HepG2 (cell line): ENCODE measurements at regions not wholly inside any gene's neighbourhood (a gene's known extent, or its start where the extent isn't known, plus 50 kb on each side); places are given as distances from the start of the nearest gene placed in this dataset.

ENCODE experiments used
- ARHGAP35 ChIP-seq: sonication (generic); formaldehyde crosslinking; IDR thresholded peaks from 2 replicates; pipeline ENCODE4 v1.9.0; 2022; ENCODE audit warnings: mild to moderate bottlenecking, inconsistent platforms, moderate library complexity, missing genetic modification reagents, borderline replicate concordance
- HHEX ChIP-seq: IDR thresholded peaks from 2 replicates; pipeline ENCODE4 v1.6.1; 2016; ENCODE audit warnings: control low read depth
- HNF1B ChIP-seq: sonication (generic); formaldehyde crosslinking; IDR thresholded peaks from 2 replicates; pipeline ENCODE4 v1.5.1; 2020; ENCODE audit warnings: mild to moderate bottlenecking, moderate library complexity, missing genetic modification reagents
- HNRNPK ChIP-seq: fragments of 200-400 bp; formaldehyde crosslinking; IDR thresholded peaks from 2 replicates; pipeline ENCODE4 v1.6.1; 2018; ENCODE audit warnings: low read length, low read depth, moderate library complexity, mild to moderate bottlenecking; ENCODE audit not compliant: poor library complexity, severe bottlenecking
- JARID2 ChIP-seq: sonication (generic); formaldehyde crosslinking; IDR thresholded peaks from 2 replicates; pipeline ENCODE4 v1.8.1; 2023; ENCODE audit warnings: missing genetic modification reagents, inconsistent platforms; ENCODE audit not compliant: insufficient replicate concordance
- KDM2A ChIP-seq: sonication (generic); formaldehyde crosslinking; IDR thresholded peaks from 2 replicates; pipeline ENCODE4 v1.4.0; 2020; ENCODE audit warnings: low read depth, missing genetic modification reagents, borderline replicate concordance
- MTERF4 ChIP-seq: sonication (generic); formaldehyde crosslinking; IDR thresholded peaks from 2 replicates; pipeline ENCODE4 v1.8.0; 2023; ENCODE audit warnings: mild to moderate bottlenecking, missing genetic modification reagents
- PCBP1 ChIP-seq: fragments of 200-400 bp; formaldehyde crosslinking; IDR thresholded peaks from 2 replicates; pipeline ENCODE4 v1.6.1; 2017; ENCODE audit warnings: mild to moderate bottlenecking, low read depth, low read length, borderline replicate concordance
- SALL2 ChIP-seq: sonication (generic); formaldehyde crosslinking; IDR thresholded peaks from 2 replicates; pipeline ENCODE4 v1.8.1; 2023; ENCODE audit warnings: mild to moderate bottlenecking, missing genetic modification reagents, inconsistent platforms
- SOX6 ChIP-seq, 2 experiments: fragments of 450-650 bp in 1 of 2; sonication (generic) in 1 of 2; formaldehyde crosslinking in 1 of 2; IDR thresholded peaks; 2 replicates each; pipeline versions ENCODE4 v1.4.0 to v1.6.1; 2017 to 2020; ENCODE audit warnings: antibody characterized with exemption in 1 of 2, mild to moderate bottlenecking in 1 of 2, missing genetic modification reagents in 1 of 2
- ZNF234 ChIP-seq: sonication (generic); formaldehyde crosslinking; conservative IDR thresholded peaks from 2 replicates; pipeline ENCODE4 v1.5.1; 2020; ENCODE audit warnings: mild to moderate bottlenecking, missing genetic modification reagents
- ZNF282 ChIP-seq: fragments of 450-650 bp; IDR thresholded peaks from 2 replicates; pipeline ENCODE4 v1.6.1; 2018; ENCODE audit not compliant: partially characterized antibody
- TF ChIP-seq, protein P1 (sequence below): sonication (generic); formaldehyde crosslinking; IDR thresholded peaks from 2 replicates; pipeline ENCODE4 v1.4.0; 2020; ENCODE audit warnings: missing genetic modification reagents
- TF ChIP-seq, protein P2 (sequence below), 2 experiments: IDR thresholded peaks; 2 replicates each; pipeline ENCODE4 v1.6.1; 2011 to 2012; ENCODE audit warnings: low read length in 2 of 2, borderline replicate concordance in 1 of 2, low read depth in 1 of 2, mild to moderate bottlenecking in 1 of 2, moderate library complexity in 1 of 2

- TF ChIP-seq JARID2 (no peak), ARHGAP35 (CRISPR knock-in tag) (no peak), ZNF282 (no peak), HNF1B (CRISPR knock-in tag) (peak; percentile 60; the same call in 1 of the 2 replicates), HHEX (no peak), SALL2 (CRISPR knock-in tag) (no peak), KDM2A (no peak), MTERF4 (CRISPR knock-in tag) (no peak), ZNF234 (CRISPR knock-in tag) (no peak), SOX6 (IDR thresholded peaks at IDR 0.05) (no peak), SOX6 (CRISPR knock-in tag; IDR thresholded peaks at IDR 0.05) (peak; percentile 99), PCBP1 (no peak), HNRNPK (no peak)
- TF ChIP-seq, protein P1, sequence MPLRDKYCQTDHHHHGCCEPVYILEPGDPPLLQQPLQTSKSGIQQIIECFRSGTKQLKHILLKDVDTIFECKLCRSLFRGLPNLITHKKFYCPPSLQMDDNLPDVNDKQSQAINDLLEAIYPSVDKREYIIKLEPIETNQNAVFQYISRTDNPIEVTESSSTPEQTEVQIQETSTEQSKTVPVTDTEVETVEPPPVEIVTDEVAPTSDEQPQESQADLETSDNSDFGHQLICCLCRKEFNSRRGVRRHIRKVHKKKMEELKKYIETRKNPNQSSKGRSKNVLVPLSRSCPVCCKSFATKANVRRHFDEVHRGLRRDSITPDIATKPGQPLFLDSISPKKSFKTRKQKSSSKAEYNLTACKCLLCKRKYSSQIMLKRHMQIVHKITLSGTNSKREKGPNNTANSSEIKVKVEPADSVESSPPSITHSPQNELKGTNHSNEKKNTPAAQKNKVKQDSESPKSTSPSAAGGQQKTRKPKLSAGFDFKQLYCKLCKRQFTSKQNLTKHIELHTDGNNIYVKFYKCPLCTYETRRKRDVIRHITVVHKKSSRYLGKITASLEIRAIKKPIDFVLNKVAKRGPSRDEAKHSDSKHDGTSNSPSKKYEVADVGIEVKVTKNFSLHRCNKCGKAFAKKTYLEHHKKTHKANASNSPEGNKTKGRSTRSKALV (CRISPR knock-in tag) = peak; percentile 77
- TF ChIP-seq, protein P2, sequence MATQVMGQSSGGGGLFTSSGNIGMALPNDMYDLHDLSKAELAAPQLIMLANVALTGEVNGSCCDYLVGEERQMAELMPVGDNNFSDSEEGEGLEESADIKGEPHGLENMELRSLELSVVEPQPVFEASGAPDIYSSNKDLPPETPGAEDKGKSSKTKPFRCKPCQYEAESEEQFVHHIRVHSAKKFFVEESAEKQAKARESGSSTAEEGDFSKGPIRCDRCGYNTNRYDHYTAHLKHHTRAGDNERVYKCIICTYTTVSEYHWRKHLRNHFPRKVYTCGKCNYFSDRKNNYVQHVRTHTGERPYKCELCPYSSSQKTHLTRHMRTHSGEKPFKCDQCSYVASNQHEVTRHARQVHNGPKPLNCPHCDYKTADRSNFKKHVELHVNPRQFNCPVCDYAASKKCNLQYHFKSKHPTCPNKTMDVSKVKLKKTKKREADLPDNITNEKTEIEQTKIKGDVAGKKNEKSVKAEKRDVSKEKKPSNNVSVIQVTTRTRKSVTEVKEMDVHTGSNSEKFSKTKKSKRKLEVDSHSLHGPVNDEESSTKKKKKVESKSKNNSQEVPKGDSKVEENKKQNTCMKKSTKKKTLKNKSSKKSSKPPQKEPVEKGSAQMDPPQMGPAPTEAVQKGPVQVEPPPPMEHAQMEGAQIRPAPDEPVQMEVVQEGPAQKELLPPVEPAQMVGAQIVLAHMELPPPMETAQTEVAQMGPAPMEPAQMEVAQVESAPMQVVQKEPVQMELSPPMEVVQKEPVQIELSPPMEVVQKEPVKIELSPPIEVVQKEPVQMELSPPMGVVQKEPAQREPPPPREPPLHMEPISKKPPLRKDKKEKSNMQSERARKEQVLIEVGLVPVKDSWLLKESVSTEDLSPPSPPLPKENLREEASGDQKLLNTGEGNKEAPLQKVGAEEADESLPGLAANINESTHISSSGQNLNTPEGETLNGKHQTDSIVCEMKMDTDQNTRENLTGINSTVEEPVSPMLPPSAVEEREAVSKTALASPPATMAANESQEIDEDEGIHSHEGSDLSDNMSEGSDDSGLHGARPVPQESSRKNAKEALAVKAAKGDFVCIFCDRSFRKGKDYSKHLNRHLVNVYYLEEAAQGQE (IDR thresholded peaks at IDR 0.05; ENCODE audit: borderline replicate concordance in 1 of 2, low read depth in 1 of 2, low read length in 2 of 2) = peak in 1 of 2 experiments; percentile 75; a peak in 2 of 4 replicates
Observed at GRCh38 chr2:167814881-167815718, 432.3 kb downstream of the STK39 start (continued).
